Mucosa of gallbladder (tissue), 1 donor: ENCODE measurements at regions not wholly inside any gene's neighbourhood (a gene's known extent, or its start where the extent isn't known, plus 50 kb on each side); places are given as distances from the start of the nearest gene placed in this dataset.
"Not testable (repeated sequence)": the region's sequence is repeated elsewhere in the genome, so short reads cannot be mapped to it uniquely, and the experiment has no call there.

Source experiments
- DNase-seq: peaks from one replicate; pipeline ENCODE4 v3.0.0-alpha.2; 2020; ENCODE audit warnings: low spot score
- donor health status: DM: no; HTN: no; CAD: no.

DNA sequence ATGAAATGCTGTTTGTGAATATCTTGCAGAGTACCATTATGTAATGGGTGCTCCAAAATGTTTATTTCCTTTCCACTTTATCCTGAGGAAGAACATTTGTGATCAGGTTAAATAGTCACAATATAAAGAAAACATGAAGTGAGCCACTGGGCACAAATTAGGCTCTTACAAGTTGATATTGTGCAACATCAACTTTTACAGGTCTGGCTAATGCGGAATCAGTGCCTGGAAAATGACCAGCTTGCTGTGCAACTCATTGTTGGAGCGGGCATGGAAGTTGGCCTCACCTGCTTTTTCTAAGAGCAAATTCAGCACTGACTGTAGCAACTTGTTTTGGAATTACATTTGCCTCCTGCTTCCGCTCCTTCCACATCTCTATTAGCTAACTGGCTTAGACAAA is 216.9 kb upstream of the PLPPR1 start:
- DNase-seq: no peak

DNA sequence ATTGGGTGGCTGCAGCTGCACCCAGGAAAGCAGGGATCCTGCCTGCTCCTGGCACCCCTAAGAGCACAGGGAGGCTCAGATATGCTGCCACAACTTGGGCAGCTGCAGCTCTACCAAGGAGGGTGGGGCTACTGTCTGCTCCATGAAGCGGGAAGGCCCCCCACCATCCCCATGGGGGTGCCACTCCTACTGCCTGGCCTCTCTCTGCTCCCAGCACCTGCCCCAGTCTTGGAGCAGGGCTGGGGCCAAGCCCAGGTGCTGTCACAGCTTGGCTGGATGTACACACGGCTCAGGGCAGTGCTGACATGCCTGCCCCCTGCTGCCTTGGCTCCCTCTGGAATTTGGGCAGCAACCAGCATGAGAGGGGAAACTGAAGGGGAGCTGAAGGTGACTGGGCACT is 214.7 kb upstream of the PLPPR1 start:
- DNase-seq: no peak

- no peak for DNase-seq
Measured at GRCh38 chr9:100819980-100820379, 208.5 kb upstream of the PLPPR1 start.

DNA sequence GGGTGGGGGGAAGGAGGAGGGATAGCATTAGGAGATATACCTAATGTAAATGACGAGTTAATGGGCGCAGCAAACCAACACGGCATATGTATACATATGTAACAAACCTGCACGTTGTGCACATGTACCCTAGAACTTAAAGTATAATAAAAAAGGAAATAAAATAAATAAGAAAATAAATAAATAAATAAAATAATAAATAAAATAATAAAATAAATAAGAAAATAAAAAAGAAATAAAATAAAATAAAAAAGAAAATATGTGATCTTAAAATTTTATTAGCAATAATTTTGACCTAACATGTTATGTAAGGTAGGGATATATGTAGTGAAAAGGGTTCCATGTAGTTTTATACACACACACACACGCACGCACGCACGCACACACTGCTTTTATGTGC is 195.5 kb upstream of the PLPPR1 start:
- not testable (repeated sequence) for DNase-seq

- no peak for DNase-seq
Measured at GRCh38 chr9:100838857-100839256, 189.7 kb upstream of the PLPPR1 start.

DNA sequence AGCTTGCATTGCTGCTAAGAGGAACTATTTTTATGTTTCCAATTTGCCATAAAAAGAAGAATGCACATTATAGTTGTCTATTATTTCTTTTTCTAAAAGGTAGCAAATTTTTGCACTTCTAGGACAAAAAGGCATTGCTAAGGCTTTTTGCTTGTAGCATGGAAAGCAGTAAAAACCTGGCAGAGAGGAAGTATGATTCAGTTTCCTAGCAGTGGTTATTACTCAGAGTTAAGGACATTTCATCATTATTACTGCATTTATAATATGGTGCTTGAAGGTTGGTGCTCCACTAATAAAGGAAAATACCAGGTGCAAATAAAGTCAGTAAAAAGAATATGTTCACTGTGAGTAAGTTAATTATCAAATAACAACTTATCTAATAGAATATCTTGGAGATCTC is 179.8 kb upstream of the PLPPR1 start:
- DNase-seq: no peak

DNA sequence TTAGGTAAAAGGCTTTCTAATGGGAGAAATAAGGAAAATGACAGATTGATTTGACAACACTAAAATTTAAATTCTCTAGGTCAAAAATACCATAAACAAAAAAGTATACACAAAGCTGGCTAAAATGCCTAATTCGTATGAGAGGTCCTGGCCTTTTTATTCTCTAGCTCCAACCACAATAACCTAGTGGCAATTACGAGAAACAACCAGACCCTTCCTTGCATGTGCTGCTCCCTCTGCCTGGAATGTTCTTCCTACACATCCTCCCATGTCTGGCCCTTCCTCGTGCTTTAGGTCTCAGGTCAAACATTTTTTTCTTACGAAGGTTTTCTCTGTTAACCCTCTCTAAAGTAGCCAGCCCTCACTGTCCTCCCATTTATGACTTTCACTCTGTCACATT is 176.4 kb upstream of the PLPPR1 start:
- no peak for DNase-seq

DNA sequence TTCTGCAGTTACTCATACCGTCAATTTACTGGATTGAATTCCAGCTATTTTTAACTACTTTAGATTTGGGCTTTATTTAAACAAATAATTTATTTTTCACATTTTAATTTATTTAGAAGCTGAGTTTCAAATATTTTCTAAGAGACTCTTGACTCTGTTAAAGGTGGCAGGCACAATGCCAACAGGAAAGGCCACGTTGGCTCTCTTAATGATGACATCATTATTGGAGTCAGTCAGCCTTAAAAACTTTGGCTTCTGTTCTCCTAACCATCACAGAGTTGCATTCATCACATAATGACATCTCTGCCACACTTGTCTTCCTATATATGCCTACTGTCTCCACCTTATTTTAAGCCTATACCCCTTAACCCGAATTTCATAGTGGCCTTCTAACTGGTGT is 172.3 kb upstream of the PLPPR1 start:
- no peak for DNase-seq

- DNase-seq: no peak
Measured at GRCh38 chr9:100865111-100865510, 163.4 kb upstream of the PLPPR1 start.

DNA sequence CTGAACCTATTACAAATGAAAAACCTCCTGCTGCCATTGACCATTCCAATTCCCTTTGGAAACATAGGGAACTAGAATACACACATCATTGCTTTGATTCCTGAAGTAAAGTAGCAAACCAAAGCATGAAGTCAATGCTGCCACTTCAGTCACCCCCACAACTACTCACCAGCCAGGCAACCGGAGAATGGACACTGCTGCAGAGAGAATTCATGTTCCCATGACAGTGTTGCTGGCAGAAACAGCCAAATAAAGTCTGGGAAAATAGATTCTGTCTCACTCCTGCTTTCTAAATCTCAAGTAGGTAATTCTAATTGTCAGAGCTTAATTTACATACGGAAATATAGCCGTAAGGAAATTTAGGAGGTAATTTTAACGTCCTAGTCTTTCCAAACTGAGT is 162.9 kb upstream of the PLPPR1 start:
- DNase-seq: no peak

- DNase-seq: no peak
Measured at GRCh38 chr9:100869326-100869725, 159.2 kb upstream of the PLPPR1 start.

DNA sequence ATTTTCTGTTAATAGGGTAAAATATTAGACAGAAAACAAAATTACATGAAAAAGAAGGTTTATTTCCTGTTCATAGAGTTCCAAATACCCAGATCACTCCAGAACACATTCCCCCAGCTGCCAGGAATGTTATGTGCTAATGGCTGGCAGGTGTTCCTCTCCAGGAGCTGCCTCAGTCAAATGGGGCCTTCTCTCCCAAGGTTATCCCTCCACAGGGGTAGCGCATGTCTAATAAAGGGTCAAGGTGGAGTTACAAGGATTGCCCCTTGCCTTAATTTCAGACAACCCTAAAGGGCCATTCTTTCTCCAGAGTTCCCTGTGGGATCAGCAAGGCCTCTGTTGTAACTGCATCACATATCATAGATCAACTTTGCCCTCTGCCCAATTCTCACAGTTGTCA is 148.6 kb upstream of the PLPPR1 start:
- no peak for DNase-seq

DNA sequence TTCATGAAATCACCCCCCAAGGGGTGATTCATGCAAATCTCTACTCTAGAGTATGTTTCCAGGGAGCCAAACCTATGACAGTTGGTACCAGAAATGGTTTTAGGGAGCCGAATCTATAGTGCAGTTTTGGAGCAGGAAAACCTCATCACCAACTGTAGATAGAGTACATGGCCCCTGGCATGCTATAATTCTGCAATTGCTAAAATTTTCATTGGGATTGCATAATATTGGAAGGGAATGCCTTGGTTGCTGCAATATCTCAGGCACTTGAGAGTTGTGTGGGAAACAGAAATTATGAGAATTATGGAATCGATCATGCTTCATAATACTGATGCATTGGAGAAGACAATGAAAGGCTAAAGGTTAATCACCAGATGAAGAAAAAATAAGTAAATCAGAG is 148.2 kb upstream of the PLPPR1 start:
- DNase-seq: no peak

GRCh38 chr9:100884518-100884917 is 144.0 kb upstream of the PLPPR1 start:
- DNase-seq: no peak

DNA sequence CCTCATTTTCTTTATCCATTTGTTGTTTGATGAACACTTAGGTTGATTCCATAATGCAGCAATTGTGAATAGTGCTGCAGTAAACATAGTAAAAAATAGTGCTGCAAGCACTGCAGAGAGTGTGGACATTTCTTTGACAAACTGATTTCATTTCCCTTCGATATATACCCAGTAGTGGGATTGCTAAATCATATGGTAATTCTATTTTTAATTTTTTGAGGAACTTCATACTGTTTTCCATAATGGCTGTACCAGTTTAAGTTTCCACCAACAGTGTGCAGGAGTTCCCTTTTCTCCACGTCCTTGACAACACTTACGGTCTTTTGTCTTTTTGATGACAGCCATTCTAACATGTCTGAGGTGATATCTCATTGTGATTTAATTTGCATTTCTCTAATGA is 138.2 kb upstream of the PLPPR1 start:
- no peak for DNase-seq

DNA sequence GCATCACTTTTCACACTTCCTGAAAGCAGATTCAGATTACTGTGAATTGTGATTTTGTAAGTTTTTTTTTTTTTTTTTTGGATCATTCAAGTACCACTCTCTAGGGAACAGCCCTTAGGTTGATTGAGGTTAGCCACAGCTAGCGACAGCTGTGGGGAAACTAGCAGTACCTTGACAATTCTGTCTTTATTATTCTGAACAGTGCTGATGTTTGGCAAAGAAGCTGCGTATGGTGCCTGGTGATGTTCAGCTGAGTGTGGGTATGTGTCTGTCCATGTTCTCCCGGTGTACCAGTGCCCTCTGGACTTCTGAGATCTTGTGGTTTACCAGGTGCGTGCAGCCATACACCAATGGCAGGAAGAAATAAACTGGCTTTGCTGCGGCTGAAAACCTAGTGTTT is 117.3 kb upstream of the PLPPR1 start:
- no peak for DNase-seq

DNA sequence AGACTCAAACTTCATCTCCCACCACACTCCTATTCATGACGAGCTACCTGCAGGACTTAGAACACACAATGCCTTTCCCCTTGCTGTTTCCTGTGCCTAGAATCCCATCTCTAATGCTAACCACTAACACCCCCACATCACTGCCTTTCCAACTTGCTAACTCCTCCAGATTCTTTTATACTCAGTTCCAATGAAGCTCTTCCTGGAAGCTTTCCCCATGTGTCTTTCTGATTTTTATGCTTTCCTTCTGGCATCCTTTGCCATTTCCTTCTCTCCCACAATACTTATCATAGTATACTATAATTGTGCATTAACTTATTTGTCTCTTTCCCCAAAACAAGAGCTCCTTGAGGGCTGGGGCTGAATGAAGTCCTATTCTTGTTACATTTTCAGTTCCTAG is 115.3 kb upstream of the PLPPR1 start:
- no peak for DNase-seq

DNA sequence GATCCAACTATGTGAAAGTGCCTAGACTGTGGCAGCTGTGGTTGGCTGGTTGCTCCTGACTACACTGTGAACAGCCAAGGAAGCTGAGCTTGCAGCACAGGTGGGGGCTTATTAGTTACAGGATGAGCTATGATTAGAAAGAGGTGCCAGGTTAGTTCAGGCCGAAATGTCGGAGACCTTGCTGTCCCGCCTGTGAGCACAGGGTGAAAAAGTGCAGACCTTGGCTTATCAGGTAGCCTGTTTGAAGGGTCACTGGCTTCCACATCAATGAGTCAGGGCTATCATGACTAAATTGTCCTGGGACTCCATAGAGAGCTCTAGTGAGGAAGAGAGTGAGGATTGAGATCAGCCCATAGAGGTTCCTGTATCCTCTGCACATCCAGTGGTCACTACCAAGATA is 114.3 kb upstream of the PLPPR1 start:
- DNase-seq: no peak

- DNase-seq: no peak
Measured at GRCh38 chr9:100919506-100919905, 109.0 kb upstream of the PLPPR1 start.

- no peak for DNase-seq
Measured at GRCh38 chr9:100926366-100926765, 102.2 kb upstream of the PLPPR1 start.

GRCh38 chr9:100927763-100928162 is 100.8 kb upstream of the PLPPR1 start:
- no peak for DNase-seq

DNA sequence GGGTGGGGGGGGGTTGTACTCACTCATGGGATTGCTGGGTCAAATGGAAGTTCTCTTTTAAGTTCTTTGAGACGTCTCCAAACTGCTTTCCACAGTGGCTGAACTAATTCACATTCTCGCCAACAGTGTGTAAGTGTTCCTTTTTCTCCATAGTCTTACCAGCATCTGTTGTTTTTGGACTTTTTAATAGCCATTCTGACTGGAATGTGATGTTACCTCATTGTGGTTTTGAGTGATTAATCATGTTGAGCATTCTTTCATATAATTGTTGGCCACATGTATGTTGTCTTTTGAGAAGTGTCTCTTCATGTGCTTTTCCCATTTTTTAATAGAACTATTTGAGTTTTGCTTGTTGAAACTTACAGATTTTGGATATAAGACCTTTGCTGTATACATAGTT is 94.9 kb upstream of the PLPPR1 start:
- no peak for DNase-seq

- DNase-seq: no peak
Measured at GRCh38 chr9:100937382-100937781, 91.1 kb upstream of the PLPPR1 start.

DNA sequence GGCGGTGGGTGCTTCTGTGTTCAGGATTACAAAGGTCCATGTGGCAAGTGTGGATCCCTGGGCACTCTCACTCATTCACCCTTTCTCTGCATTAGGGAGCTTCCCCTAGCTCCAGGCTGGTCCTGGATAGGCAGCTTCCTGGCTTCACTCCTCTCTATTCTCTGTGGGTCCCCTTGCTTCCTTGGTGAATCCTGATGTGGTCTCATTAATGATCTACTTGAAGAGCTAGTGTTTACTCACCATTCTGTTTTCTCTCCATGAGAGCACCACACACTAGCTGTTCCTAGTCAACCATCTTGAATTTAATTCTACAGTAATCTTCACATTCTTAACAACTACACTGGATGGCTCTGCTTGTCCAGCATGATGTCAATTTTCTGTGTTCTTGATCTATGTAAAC is 90.0 kb upstream of the PLPPR1 start:
- DNase-seq: no peak

- no peak for DNase-seq
Measured at GRCh38 chr9:100939636-100940035, 88.9 kb upstream of the PLPPR1 start.
